ENCODE measurements at regions not wholly inside any gene's neighbourhood (a gene's known extent, or its start where the extent isn't known, plus 50 kb on each side); places are given as distances from the start of the nearest gene placed in this dataset.

GRCh38 chr19:28983430-28983829 is 229.5 kb downstream of the UQCRFS1 start:
- H3T11ph ChIP-seq (ENCODE audit: low read length), result no peak overlapping the region
- Mint-ChIP-seq H3K27ac (no peak overlapping the region), H3K4me3 (no peak overlapping the region), H3K9me3 (no peaks in the 10 kb centered on the region), H3K36me3 (ENCODE audit: insufficient read depth in 1 of 3, low read depth in 3 of 3) (no peaks in the 10 kb centered on the region), H3K27me3 (ENCODE audit: low read depth) (no peaks in the 10 kb centered on the region; the same call in none of the 2 replicates), H3K4me1 (peaks cover 11 to 14% of the 10 kb centered on the region in 2 experiments)
- H3K18ac ChIP-seq (ENCODE audit: insufficient read length, low read depth, low read length), result no peak overlapping the region
- H2BK120ac ChIP-seq (ENCODE audit: low read depth, low read length, poor library complexity, severe bottlenecking), result no peak overlapping the region
- no peaks in the 10 kb centered on the region for H3K23me2 ChIP-seq (ENCODE audit: insufficient read length, low read depth, low read length, poor library complexity, severe bottlenecking)
- no peak overlapping the region for H3K9ac ChIP-seq (ENCODE audit: extremely low read depth, insufficient read length, low read length)
- no peak overlapping the region for H3K4ac ChIP-seq (ENCODE audit: low read depth, low read length)
- no peak overlapping the region for H3K23ac ChIP-seq (ENCODE audit: insufficient read length, low read depth, low read length)
- no peak overlapping the region for H2BK12ac ChIP-seq (ENCODE audit: insufficient read length, low read depth, low read length)
- no peaks in the 10 kb centered on the region for H3K79me2 ChIP-seq (ENCODE audit: insufficient read depth, low read length)
- H3K4me2 ChIP-seq (ENCODE audit: insufficient read depth, insufficient read length, low read length), result no peak overlapping the region
- H3K9me3 ChIP-seq (ENCODE audit: control insufficient read depth, low read depth, low read length), result no peaks in the 10 kb centered on the region
- no peak for DNase-seq
- no peak overlapping the region for H3K14ac ChIP-seq (ENCODE audit: insufficient read depth, low read length)
- H4K8ac ChIP-seq (replicated peaks; ENCODE audit: insufficient read length, low read depth, low read length), result no peak overlapping the region
- no peak overlapping the region for H4K91ac ChIP-seq (ENCODE audit: insufficient read length, low read depth, low read length)
- peaks cover 3% of the 10 kb centered on the region; the same call in 1 of the 2 replicates for H3K4me1 ChIP-seq (ENCODE audit: insufficient read depth, low read length)
- no peak for TF ChIP-seq CTCF (conservative IDR thresholded peaks at IDR 0.05)
- no peak overlapping the region for H2BK5ac ChIP-seq (ENCODE audit: insufficient read length, low read length)
- no peak overlapping the region for H2BK20ac ChIP-seq (ENCODE audit: low read depth, low read length, poor library complexity, severe bottlenecking)
- no peaks in the 10 kb centered on the region for H3K27me3 ChIP-seq (ENCODE audit: insufficient read depth, low read length)
- H2BK15ac ChIP-seq (ENCODE audit: low read depth, low read length), result no peak overlapping the region
- no peak overlapping the region for H2AFZ ChIP-seq (ENCODE audit: low read length)
- H3K27ac ChIP-seq (ENCODE audit: insufficient read length, low read depth, low read length), result no peak overlapping the region
- no peak overlapping the region for H3K56ac ChIP-seq (ENCODE audit: insufficient read length, low read depth, low read length)
- no CpG with 5 or more reads among the region's 6 CpGs for WGBS (ENCODE audit: extremely low coverage, insufficient read length, low lambda C conversion rate)
- H2AK5ac ChIP-seq (ENCODE audit: insufficient read length, low read length), result no peak overlapping the region
- no peaks in the 10 kb centered on the region for H3K79me1 ChIP-seq (ENCODE audit: insufficient read depth, low read depth, low read length, poor library complexity, severe bottlenecking)
- no peaks in the 10 kb centered on the region for H4K20me1 ChIP-seq (ENCODE audit: control insufficient read depth, insufficient read depth, insufficient read length)
- no peak overlapping the region for H4K5ac ChIP-seq (ENCODE audit: insufficient read length, low read depth, low read length)
